Upper lobe of left lung (tissue), 4 donors: ENCODE measurements at regions not wholly inside any gene's neighbourhood (a gene's known extent, or its start where the extent isn't known, plus 50 kb on each side); places are given as distances from the start of the nearest gene placed in this dataset.

ENCODE experiments used
- CTCF ChIP-seq, 6 experiments: fragments of 450-650 bp in 4 of 6; fragments of 200-600 bp in 2 of 6; sonication (generic) in 2 of 6; IDR thresholded peaks; one replicate each; pipeline ENCODE4 v1.5.1; 2016 to 2019; ENCODE audit warnings: antibody characterized with exemption in 6 of 6
- EP300 ChIP-seq, 4 donors: sonication (generic); formaldehyde crosslinking; IDR thresholded peaks; one replicate each; pipeline ENCODE4 v1.5.1; 2017; ENCODE audit warnings: antibody characterized with exemption in 4 of 4, control low read depth in 2 of 4
- POLR2A ChIP-seq, 4 donors: fragments of 450-650 bp; IDR thresholded peaks; one replicate each; pipeline ENCODE4 v1.5.1; 2016 to 2017; ENCODE audit warnings: antibody characterized with exemption in 4 of 4, mild to moderate bottlenecking in 2 of 4
- POLR2AphosphoS5 ChIP-seq, 2 donors: sonication (generic); formaldehyde crosslinking; IDR thresholded peaks; one replicate each; pipeline ENCODE4 v1.5.1; 2017; ENCODE audit warnings: antibody characterized with exemption in 2 of 2

GRCh38 chr2:220014961-220015360 lies 387.5 kb downstream of the SLC4A3 start:
- no peak for TF ChIP-seq CTCF (IDR thresholded peaks at IDR 0.05)
- TF ChIP-seq POLR2A (IDR thresholded peaks at IDR 0.05), result no peak
- TF ChIP-seq POLR2AphosphoS5 (IDR thresholded peaks at IDR 0.05), result no peak
- TF ChIP-seq EP300 (IDR thresholded peaks at IDR 0.05), result no peak
